RWPE2 (cell line): ENCODE measurements at regions not wholly inside any gene's neighbourhood (a gene's known extent, or its start where the extent isn't known, plus 50 kb on each side); places are given as distances from the start of the nearest gene placed in this dataset.

Source experiments
- ATAC-seq: fragments of 200-7000 bp; cut with Tn5 transposase; 3 replicates; pipeline ENCODE4 v1.9.1; 2021; ENCODE audit warnings: low read depth
- DNase-seq: peaks from one replicate; pipeline ENCODE4 v3.0.0-alpha.2; 2020; ENCODE audit warnings: low spot score
- H3K27ac ChIP-seq: fragments of 450-650 bp; 2 replicates; pipeline ENCODE4 v1.5.1; 2017; ENCODE audit warnings: mild to moderate bottlenecking; ENCODE audit not compliant: poor library complexity, severe bottlenecking
- H3K27me3 ChIP-seq: fragments of 250-450 bp; sonication (Bioruptor Pico); 2 replicates; pipeline ENCODE4 v1.5.1; 2021; ENCODE audit warnings: mild to moderate bottlenecking, moderate library complexity; ENCODE audit not compliant: insufficient read depth, poor library complexity, severe bottlenecking
- H3K36me3 ChIP-seq: fragments of 250-450 bp; sonication (Bioruptor Pico); 2 replicates; pipeline ENCODE4 v1.5.1; 2020; ENCODE audit warnings: low read depth, mild to moderate bottlenecking, moderate library complexity
- H3K4me1 ChIP-seq: fragments of 250-450 bp; sonication (Bioruptor Pico); 2 replicates; pipeline ENCODE4 v1.5.1; 2021; ENCODE audit warnings: mild to moderate bottlenecking, moderate library complexity; ENCODE audit not compliant: insufficient read depth, poor library complexity, severe bottlenecking
- H3K4me3 ChIP-seq: fragments of 250-450 bp; sonication (Bioruptor Pico); 2 replicates; pipeline ENCODE4 v1.5.1; 2021; ENCODE audit warnings: mild to moderate bottlenecking, moderate library complexity; ENCODE audit not compliant: severe bottlenecking
- H3K9me3 ChIP-seq: fragments of 250-450 bp; sonication (Bioruptor Pico); 2 replicates; pipeline ENCODE4 v1.5.1; 2021; ENCODE audit warnings: mild to moderate bottlenecking, moderate library complexity; ENCODE audit not compliant: severe bottlenecking
- CTCF ChIP-seq: fragments of 450-650 bp; IDR thresholded peaks from one replicate; pipeline ENCODE4 v1.5.1; 2017; ENCODE audit warnings: mild to moderate bottlenecking, moderate library complexity; ENCODE audit not compliant: poor library complexity, severe bottlenecking

GRCh38 chr9:706606-707459 lies 134.7 kb upstream of the DMRT1 start:
- DNase-seq (no peak), ATAC-seq (peak; percentile 80)
- Histone ChIP-seq H3K4me3 (peak overlapping the region; percentile 17), H3K27ac (peak overlapping the region; percentile 52), H3K9me3 (no peaks in the 10 kb centered on the region), H3K27me3 (no peaks in the 10 kb centered on the region), H3K4me1 (peaks cover 25% of the 10 kb centered on the region), H3K36me3 (peaks cover 45% of the 10 kb centered on the region)
- TF ChIP-seq CTCF, result no peak

GRCh38 chr9:708182-708550 lies 133.3 kb upstream of the DMRT1 start:
- no peak for TF ChIP-seq CTCF
- Histone ChIP-seq H3K9me3 (no peaks in the 10 kb centered on the region), H3K36me3 (peaks cover 49% of the 10 kb centered on the region), H3K27ac (peak overlapping the region; percentile 7), H3K4me1 (peaks cover 25% of the 10 kb centered on the region), H3K4me3 (no peak overlapping the region), H3K27me3 (no peaks in the 10 kb centered on the region)
- ATAC-seq (no peak), DNase-seq (no peak)

GRCh38 chr9:708551-709432 lies 132.7 kb upstream of the DMRT1 start:
- no peak for DNase-seq
- Histone ChIP-seq H3K36me3 (peaks cover 49% of the 10 kb centered on the region), H3K9me3 (no peaks in the 10 kb centered on the region), H3K27ac (peak overlapping the region; percentile 7), H3K4me1 (peaks cover 25% of the 10 kb centered on the region), H3K4me3 (no peak overlapping the region), H3K27me3 (no peaks in the 10 kb centered on the region)
- TF ChIP-seq CTCF, result no peak
- no peak for ATAC-seq

- Histone ChIP-seq H3K36me3 (peaks cover 66% of the 10 kb centered on the region), H3K9me3 (no peaks in the 10 kb centered on the region), H3K27ac (no peak overlapping the region), H3K4me1 (peaks cover 18% of the 10 kb centered on the region), H3K4me3 (no peak overlapping the region), H3K27me3 (no peaks in the 10 kb centered on the region)
- DNase-seq (no peak), ATAC-seq (no peak)
- no peak for TF ChIP-seq CTCF
Observed at GRCh38 chr9:710951-711745, 130.3 kb upstream of the DMRT1 start.
